ENCODE measurements at regions not wholly inside any gene's neighbourhood (a gene's known extent, or its start where the extent isn't known, plus 50 kb on each side); places are given as distances from the start of the nearest gene placed in this dataset.
"Not testable (repeated sequence)": the region's sequence is repeated elsewhere in the genome, so short reads cannot be mapped to it uniquely, and the experiment has no call there.

DNA sequence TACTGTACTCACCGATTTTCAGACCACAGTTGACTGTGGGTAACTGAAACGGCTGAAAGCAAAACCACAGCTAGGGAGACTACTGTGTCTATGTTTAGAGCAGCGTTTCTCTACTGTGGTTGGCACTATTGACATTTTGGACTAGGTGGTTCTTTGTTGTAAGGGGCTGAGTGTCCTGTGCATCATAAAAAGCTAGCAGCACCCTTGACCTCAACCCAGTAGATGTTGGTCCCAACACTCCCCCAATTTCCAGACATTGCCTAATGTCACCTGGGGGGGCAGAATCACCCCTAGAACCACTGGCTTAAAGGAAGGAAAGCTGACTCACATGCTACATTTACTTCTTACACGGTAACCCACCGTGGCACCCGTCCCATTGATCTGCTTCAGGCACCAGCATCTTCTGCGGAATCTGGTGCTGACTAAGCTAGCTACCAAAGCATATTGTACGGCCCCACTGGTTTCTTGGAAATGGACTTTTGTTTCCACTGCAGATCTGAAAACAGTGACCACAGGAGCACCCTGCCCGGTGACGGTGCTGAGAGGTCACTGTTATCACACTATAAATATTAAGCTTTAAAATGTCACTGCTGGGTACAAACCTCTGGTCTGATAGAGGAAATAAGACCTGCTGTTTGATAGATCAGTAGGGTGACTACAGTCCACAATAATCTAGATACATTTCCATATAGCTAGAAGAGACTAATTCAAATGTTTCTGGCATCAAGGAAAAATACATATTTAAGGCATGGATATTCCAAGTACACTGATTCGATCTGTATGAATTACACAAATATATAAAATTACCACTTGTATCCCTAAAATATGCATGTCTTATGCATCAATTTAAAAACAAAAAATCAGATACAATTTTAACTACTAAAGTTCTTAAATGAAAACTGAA lies 151.4 kb downstream of the HSD17B3 start:
- H3K36me3 ChIP-seq (ENCODE audit: insufficient read depth, low read length) = no peaks in the 10 kb centered on the region
- no peaks in the 10 kb centered on the region for H3K27me3 ChIP-seq (ENCODE audit: insufficient read depth, low read length)
- no peaks in the 10 kb centered on the region for H3K9me3 ChIP-seq (ENCODE audit: low read length)
- no peak overlapping the region for H2AFZ ChIP-seq (ENCODE audit: low read depth, low read length)
- no peak overlapping the region for H3K4me3 ChIP-seq (ENCODE audit: low read length)
- no peaks in the 10 kb centered on the region for H3K4me1 ChIP-seq (ENCODE audit: insufficient read depth, low read length)

DNA sequence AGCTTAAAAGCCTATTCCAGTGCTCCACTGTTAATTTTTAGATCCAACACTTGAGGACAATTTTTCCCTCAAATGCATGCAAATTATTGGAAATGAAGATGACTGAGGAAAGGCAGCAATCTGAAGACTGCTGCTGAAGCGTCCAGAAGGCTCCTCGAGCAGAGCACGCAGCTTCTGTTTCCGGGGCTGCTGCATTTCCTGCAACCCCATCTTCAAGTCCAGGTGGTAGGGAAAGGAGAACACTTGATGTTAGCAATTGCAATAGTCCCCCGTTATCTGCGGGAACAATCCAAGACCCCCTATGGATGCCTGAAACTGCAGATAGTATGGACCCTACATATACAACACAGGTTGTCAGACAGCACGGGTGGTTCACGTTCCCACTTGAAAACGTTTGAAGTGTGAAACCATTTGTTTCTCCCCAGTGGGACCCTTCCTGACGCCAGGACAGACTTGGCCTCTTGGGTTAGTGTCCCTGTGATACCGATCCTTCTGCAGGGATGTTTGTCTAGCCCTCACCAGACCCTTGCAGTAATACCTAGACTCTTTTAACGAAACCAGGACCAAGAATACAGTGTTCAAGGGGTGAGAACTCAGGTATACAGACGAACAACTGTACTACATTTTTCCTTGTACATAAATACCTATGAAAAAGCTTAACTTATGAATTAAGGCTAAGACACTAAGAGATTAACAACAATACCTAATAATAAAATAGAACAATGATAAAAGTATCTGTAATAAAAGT lies 152.3 kb downstream of the HSD17B3 start:
- no peak overlapping the region for H2AFZ ChIP-seq (ENCODE audit: low read depth, low read length)
- H3K27me3 ChIP-seq (ENCODE audit: insufficient read depth, low read length) = no peaks in the 10 kb centered on the region
- H3K4me3 ChIP-seq (ENCODE audit: low read length) = no peak overlapping the region
- peaks cover 2% of the 10 kb centered on the region for H3K4me1 ChIP-seq (ENCODE audit: insufficient read depth, low read length)
- H3K9me3 ChIP-seq (ENCODE audit: low read length) = no peaks in the 10 kb centered on the region
- no peaks in the 10 kb centered on the region for H3K36me3 ChIP-seq (ENCODE audit: insufficient read depth, low read length)

DNA sequence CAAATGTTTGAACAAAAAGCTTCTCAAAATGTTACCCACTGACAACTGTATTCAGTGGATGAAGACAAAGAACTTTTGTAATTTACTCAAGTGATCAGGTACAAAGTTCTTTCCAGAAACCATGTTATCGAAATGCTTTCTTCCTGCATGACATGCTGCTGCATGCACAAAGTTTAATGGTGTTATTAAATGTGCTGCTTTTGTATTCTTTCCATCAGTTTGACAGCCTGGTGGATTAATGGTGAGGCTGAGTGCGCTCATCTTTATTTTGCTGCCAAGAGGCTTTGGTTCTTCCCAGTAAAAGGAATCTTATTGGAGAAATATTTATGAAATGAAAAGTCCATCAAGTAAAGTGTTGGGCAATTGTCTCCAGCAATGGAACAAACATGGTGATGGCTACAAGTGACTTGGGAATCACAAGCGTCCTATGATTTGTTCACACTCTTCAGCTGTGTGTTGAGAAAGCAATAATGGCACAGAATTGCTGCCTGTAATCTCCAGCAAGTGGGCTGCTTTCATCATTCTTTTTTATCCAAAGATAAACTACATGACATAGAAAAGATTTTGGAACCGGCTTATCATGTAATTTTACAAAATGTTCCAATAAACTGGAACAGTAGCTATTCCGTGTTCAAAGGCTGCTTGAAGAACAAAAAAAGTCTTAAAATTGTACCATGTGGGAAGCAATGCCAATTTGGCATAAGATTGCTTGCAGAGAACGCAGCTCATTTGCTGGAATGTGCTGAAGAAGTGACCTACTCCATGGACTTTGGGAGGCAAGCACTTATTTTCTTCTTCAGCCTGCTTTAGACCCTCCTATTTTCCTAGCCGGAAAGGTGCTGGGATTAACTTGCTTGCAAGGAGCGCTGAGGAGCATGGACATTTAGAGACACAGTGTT lies 153.1 kb downstream of the HSD17B3 start:
- H2AFZ ChIP-seq (ENCODE audit: low read depth, low read length) = no peak overlapping the region
- no peak overlapping the region for H3K4me3 ChIP-seq (ENCODE audit: low read length)
- no peaks in the 10 kb centered on the region for H3K36me3 ChIP-seq (ENCODE audit: insufficient read depth, low read length)
- no peaks in the 10 kb centered on the region for H3K27me3 ChIP-seq (ENCODE audit: insufficient read depth, low read length)
- no peaks in the 10 kb centered on the region for H3K9me3 ChIP-seq (ENCODE audit: low read length)
- peaks cover 10% of the 10 kb centered on the region for H3K4me1 ChIP-seq (ENCODE audit: insufficient read depth, low read length)

DNA sequence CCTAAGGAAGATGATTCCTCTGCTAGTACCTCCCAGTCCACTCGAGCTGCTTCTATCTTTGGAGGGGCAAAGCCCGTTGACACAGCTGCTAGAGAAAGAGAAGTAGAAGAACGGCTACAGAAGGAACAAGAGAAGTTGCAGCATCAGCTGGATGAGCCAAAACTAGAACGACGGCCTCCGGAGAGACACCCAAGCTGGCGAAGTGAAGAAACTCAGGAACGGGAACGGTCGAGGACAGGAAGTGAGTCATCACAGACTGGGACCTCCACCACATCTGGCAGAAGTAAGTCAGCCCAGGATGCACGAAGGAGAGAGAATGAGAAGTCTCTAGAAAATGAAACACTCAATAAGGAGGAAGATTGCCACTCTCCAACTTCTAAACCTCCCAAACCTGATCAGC lies 154.9 kb downstream of the HSD17B3 start:
- peaks cover 15% of the 10 kb centered on the region for H3K4me1 ChIP-seq (ENCODE audit: insufficient read depth, low read length)
- not testable (repeated sequence) for H3K9me3 ChIP-seq (ENCODE audit: low read length); H3K4me3 ChIP-seq (ENCODE audit: low read length); H2AFZ ChIP-seq (ENCODE audit: low read depth, low read length); H3K27me3 ChIP-seq (ENCODE audit: insufficient read depth, low read length); H3K36me3 ChIP-seq (ENCODE audit: insufficient read depth, low read length)

DNA sequence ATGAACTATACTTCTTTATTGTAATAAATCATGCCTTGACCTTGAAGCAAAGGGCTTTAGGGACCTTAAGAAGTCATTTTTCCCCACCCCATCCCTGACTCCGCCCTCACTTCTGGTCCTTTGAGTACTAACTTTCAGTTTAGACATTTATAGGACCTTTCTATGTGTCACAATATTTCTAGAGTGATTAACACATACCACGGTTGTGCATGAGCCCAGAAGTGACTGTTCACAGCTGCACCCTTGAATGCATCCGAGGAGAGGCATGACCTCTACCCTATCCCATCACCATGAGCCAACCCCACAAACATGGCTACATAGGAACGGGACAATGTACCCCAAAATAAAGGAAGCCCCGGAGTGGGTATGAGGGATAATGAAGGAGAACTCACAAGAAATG lies 160.3 kb downstream of the HSD17B3 start:
- no peaks in the 10 kb centered on the region for H3K27me3 ChIP-seq (ENCODE audit: insufficient read depth, low read length)
- H2AFZ ChIP-seq (ENCODE audit: low read depth, low read length) = no peak overlapping the region
- no peaks in the 10 kb centered on the region for H3K36me3 ChIP-seq (ENCODE audit: insufficient read depth, low read length)
- H3K9me3 ChIP-seq (ENCODE audit: low read length) = no peaks in the 10 kb centered on the region
- H3K4me3 ChIP-seq (ENCODE audit: low read length) = no peak overlapping the region
- H3K4me1 ChIP-seq (ENCODE audit: insufficient read depth, low read length) = peaks cover 46% of the 10 kb centered on the region

DNA sequence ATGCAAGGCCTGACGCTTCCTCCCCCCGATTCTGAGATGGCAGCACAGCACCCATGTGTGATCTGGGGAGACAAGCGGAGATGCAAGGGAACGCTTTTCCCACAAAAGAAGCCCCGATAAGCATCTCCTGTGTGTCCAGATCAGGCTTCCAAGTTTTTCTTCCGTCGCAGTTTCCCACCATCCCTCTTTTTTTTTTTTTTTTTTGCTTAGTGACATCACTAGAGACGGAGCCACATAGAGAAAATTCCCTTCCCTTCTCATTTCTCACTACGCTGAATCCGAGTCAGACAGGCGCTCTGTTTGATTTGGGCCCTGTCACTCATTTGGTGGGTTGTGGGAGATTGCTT lies 160.9 kb downstream of the HSD17B3 start:
- no peaks in the 10 kb centered on the region for H3K27me3 ChIP-seq (ENCODE audit: insufficient read depth, low read length)
- no peaks in the 10 kb centered on the region for H3K9me3 ChIP-seq (ENCODE audit: low read length)
- no peaks in the 10 kb centered on the region for H3K36me3 ChIP-seq (ENCODE audit: insufficient read depth, low read length)
- no peak overlapping the region for H3K4me3 ChIP-seq (ENCODE audit: low read length)
- H3K4me1 ChIP-seq (ENCODE audit: insufficient read depth, low read length) = peaks cover 49% of the 10 kb centered on the region
- no peak overlapping the region for H2AFZ ChIP-seq (ENCODE audit: low read depth, low read length)

DNA sequence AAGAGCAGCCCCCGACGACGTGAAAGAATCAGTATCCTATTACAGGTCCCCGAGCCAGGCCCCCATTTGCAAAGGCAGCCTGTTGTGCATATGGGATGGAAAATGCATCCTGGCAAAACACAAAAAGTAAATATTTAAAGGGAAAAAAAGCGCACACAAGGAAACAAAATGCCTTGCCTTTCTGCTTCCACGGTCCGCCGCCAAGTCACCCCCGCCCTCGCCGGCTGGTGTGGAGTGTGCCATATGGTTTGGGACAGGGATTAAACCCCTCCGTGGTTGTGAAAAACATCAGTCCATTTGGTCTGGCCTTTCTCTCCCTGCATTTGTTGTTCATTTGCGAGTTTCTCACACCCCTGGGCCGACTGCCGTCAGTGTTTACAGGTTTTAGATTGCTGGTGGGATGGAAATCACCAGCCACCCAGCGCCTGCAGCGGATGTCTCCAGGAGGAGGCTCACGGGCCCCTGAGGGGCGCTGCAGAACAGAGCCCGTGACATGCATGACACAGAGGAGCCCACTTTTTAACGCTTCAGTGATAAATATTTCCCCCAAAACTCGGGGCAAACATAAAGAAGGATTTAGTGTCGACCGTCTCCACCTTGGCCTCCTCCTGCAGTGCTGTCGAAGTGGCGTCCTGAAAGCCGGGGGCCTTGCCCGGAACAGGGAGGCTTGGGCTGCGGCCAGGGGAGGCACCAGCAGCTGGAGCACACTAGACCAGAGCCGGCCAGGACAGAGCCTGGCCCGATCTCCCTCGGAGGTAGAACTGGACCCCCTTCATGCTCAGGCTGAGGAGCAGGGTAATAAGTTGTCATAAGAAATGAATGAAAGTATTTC lies 161.5 kb downstream of the HSD17B3 start:
- Histone ChIP-seq H3K27me3 (ENCODE audit: insufficient read depth, low read length) (no peaks in the 10 kb centered on the region), H2AFZ (ENCODE audit: low read depth, low read length) (no peak overlapping the region), H3K36me3 (ENCODE audit: insufficient read depth, low read length) (no peaks in the 10 kb centered on the region), H3K4me1 (ENCODE audit: insufficient read depth, low read length) (peaks cover 49% of the 10 kb centered on the region), H3K9me3 (ENCODE audit: low read length) (no peaks in the 10 kb centered on the region), H3K4me3 (ENCODE audit: low read length) (no peak overlapping the region)

DNA sequence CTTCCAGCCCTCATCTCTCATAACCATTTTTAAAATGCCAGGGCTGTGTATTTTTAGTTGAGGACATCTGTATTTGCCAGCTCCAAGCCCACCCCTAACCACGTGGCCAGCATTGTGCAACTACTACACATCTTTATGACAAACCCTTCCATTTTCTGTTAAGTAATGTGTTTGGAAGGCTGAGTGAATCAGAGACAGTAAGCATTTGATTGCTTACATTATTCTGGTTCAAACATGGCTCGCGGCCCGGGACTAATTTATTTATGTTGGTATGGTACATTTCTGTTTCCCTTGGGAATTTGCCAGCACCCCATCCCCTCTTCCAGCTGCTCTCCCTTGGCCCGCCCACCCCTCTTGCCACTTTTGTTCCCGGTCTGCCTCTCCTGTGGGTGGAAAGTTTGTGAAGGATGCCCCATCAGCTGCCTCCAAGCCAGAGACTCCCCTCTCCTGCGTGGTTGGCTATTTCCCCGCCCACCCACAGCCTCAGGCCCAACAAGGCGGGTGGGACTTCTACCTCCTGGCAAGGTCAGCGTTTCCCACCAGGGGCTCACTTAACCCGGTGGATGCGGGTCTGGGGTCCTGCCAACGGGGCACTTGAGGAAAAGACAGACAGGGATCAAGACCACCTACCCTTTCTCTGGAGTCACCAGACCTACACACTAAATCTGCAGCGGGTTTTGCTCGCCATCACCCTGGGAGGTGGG lies 162.2 kb downstream of the HSD17B3 start:
- no peaks in the 10 kb centered on the region for H3K9me3 ChIP-seq (ENCODE audit: low read length)
- H3K4me3 ChIP-seq (ENCODE audit: low read length) = no peak overlapping the region
- H3K27me3 ChIP-seq (ENCODE audit: insufficient read depth, low read length) = no peaks in the 10 kb centered on the region
- peaks cover 48% of the 10 kb centered on the region for H3K4me1 ChIP-seq (ENCODE audit: insufficient read depth, low read length)
- H3K36me3 ChIP-seq (ENCODE audit: insufficient read depth, low read length) = no peaks in the 10 kb centered on the region
- H2AFZ ChIP-seq (ENCODE audit: low read depth, low read length) = no peak overlapping the region

DNA sequence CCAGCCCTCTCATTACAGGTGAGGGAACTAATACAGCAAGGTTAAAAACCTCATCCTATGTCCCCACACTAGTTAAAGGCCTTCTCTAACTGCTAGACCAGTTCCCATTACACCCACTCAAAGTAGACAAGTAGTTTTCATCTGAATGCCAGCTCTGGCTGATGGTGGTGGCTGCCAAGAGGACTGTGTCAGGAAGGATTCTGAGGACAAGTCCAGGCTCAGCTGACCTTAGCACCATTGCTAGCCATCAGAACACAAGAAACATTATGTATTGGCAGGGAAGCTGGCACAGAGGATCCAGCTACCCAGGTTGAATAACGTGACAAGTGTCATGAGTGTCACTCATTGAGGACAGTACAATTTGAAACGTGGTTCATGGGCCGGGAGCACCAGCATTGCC lies 163.4 kb downstream of the HSD17B3 start:
- Histone ChIP-seq H3K27me3 (ENCODE audit: insufficient read depth, low read length) (no peaks in the 10 kb centered on the region), H3K9me3 (ENCODE audit: low read length) (no peaks in the 10 kb centered on the region), H3K4me3 (ENCODE audit: low read length) (no peak overlapping the region), H2AFZ (ENCODE audit: low read depth, low read length) (no peak overlapping the region), H3K4me1 (ENCODE audit: insufficient read depth, low read length) (peaks cover 37% of the 10 kb centered on the region), H3K36me3 (ENCODE audit: insufficient read depth, low read length) (no peaks in the 10 kb centered on the region)

DNA sequence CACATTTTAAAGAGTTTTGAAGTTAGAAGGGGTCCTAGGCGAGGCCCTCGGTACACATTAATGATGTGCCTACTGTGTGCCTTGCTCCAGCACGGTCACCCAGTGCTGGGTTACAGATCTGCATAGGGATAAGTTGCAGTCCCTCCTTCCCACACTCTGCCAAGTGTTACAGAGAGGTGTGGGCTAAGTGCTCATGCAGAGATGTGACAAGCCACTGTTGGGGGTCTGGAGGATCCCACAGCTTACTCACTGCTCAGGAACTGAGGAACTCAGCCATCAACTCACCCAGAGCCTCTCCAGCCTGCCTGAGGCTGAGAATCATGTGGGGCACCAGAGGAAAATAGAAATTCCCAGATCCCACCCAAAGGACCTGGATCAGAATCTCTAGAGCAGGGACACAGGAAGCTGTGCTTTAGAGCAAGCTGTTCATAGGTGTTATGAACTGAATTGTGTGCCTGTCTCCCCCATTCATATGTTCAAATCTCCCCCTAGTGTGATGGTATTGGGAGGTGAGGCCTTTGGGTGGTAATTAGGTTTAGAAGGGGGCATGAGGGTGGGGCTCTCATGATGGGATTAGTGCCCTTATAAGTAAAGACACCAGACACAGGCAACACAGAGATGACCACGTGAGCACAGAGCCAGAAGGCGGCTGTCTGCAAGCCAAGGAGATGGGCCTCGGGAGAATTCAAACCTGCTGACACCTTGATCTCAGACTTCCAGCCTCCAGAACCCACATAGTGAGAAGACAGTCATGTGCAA lies 164.1 kb downstream of the HSD17B3 start:
- no peaks in the 10 kb centered on the region for H3K27me3 ChIP-seq (ENCODE audit: insufficient read depth, low read length)
- peak overlapping the region; percentile 26 for H2AFZ ChIP-seq (ENCODE audit: low read depth, low read length)
- no peak overlapping the region for H3K4me3 ChIP-seq (ENCODE audit: low read length)
- H3K9me3 ChIP-seq (ENCODE audit: low read length) = no peaks in the 10 kb centered on the region
- H3K36me3 ChIP-seq (ENCODE audit: insufficient read depth, low read length) = no peaks in the 10 kb centered on the region
- H3K4me1 ChIP-seq (ENCODE audit: insufficient read depth, low read length) = peaks cover 34% of the 10 kb centered on the region

DNA sequence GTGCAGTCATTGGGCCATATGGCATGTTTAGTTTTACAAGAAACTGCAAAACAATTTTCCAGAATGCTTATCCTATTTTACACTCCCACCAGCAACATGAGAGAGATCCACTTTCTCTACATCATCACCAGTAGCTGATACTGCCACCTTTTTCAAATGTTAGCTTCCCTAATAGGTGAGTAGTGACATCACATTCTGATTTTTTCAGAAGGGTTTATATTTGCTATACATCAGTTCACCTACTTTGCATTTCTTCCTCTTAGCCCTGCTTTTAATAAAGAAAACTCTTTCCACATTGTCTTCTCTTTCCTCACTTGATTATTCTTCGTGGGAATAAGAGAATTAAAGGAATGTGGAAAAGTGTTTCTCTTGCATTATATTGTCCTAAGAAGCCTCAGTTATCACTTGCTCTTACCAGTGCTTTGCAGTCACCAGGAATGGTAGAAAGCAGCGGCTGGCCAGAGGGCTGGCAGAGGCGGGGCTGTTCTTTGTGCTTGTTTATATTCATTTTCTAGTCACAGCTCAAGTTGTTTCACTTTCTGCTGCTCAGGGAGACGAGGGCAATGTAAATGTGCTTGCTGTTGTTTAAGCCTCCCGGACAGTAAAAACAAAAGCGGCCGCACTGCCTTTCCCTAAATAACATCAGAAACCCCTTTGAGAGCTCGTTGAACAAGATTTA lies 164.8 kb downstream of the HSD17B3 start:
- Histone ChIP-seq H3K36me3 (ENCODE audit: insufficient read depth, low read length) (no peaks in the 10 kb centered on the region), H3K4me3 (ENCODE audit: low read length) (no peak overlapping the region), H3K4me1 (ENCODE audit: insufficient read depth, low read length) (peaks cover 34% of the 10 kb centered on the region), H2AFZ (ENCODE audit: low read depth, low read length) (peak overlapping the region; percentile 26), H3K27me3 (ENCODE audit: insufficient read depth, low read length) (no peaks in the 10 kb centered on the region), H3K9me3 (ENCODE audit: low read length) (no peaks in the 10 kb centered on the region)
